GM18909 (cell line): ENCODE measurements at regions not wholly inside any gene's neighbourhood (a gene's known extent, or its start where the extent isn't known, plus 50 kb on each side); places are given as distances from the start of the nearest gene placed in this dataset.
"Not testable (repeated sequence)": the region's sequence is repeated elsewhere in the genome, so short reads cannot be mapped to it uniquely, and the experiment has no call there.

Experiments used
- ATAC-seq: cut with Tn5 transposase; IDR thresholded peaks from one replicate; pipeline ENCODE4 v1.9.1; 2021; ENCODE audit warnings: mild to moderate bottlenecking; ENCODE audit not compliant: unreplicated experiment, poor library complexity

DNA sequence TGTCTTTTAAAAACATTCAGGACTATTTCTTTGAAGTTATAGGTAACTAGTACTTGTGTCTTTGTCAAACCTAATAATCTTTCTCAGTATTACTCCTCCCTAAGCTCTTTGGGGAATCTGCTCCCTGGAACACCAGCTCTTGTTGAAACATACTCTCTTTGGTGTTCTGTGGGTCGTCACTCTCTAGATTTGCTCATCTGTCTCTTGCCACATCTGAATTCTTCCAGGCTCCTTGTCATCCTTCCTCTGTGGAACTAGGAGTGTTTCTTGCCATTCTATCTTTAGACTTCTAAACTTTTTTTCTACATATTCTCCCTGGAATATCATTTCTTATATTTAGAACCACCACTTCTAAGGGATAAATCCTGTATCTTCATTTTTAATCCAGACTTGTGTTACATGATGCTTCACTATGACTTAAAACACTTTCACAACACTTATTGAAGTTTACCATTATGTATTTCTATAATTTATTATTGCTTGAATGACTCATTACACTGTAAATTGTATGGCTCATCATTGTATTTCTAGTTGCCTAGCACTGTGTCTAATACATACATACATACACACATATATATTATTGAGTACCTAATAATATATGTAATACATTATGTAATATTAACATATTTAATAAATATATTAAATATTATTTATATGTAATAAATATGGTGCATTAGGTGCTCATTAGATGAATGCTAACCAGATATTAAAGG lies 186.1 kb downstream of the TMA16 start:
- no peak for ATAC-seq

GRCh38 chr4:163681208-163681821 lies 186.8 kb downstream of the TMA16 start:
- ATAC-seq, result peak; percentile 87

DNA sequence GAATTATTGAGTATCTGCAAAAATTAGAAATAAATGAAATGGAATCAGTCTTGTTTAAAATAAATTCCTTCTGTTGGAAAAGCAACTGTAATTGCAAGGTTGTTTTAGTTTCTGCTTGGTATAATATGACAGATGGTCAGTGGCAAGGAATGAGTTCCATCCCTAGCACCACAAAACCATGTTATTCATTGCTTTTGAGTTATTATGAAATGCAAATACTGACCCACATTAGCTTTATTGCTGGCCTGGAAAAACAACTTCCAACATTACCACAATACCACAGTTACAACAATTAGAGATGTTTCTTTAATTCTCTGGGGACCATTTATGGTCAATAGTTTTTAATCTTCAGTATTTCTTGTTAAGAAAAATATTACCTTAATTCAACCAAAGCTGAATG lies 194.4 kb downstream of the TMA16 start:
- no peak for ATAC-seq

- ATAC-seq, result no peak
These were observed 198.7 kb downstream of the TMA16 start for GRCh38 chr4:163693211-163693610.

- ATAC-seq, result no peak
These were observed 199.3 kb downstream of the TMA16 start for GRCh38 chr4:163693776-163694175.

DNA sequence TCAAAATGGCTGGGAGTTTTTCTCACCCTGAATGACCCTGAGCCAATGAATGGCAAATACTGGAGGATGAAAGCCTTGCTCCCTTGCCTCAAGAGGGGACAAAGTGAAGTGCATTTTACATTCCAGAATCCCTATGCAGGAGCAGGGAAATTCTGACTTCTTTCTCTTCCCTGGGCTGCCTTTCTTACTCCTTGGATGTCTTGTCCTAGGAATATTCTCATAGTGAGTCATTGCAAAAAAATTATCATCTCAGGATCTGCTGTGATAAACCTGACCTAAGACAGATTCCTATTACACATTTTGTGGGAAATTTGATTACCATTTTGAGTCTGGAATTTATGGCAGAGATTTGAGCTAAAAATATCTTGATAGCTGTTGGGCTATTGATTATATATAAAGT lies 199.9 kb downstream of the TMA16 start:
- no peak for ATAC-seq

- no peak for ATAC-seq
These were observed 202.6 kb downstream of the TMA16 start for GRCh38 chr4:163697121-163697520.

GRCh38 chr4:163700383-163700782 lies 205.9 kb downstream of the TMA16 start:
- ATAC-seq, result not testable (repeated sequence)

DNA sequence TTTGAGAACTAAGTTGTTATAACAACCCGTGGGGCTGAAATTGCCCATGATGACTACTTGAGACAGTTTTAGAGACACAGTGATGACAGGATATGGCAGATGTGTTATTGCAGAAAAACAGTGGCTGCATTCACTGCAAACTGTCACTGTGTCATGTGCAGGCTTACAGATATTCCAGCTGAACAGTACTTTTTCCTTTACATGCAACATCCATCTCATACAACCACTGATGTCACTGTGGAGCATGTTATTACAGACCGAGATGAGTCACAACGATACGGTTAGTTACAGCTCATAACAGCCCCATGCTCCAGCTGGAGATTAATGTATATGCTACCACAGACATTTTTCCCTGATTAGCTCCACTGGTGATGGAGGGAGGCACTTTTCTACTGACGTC lies 207.4 kb downstream of the TMA16 start:
- ATAC-seq, result peak; percentile 93

- no peak for ATAC-seq
These were observed 208.2 kb downstream of the TMA16 start for GRCh38 chr4:163702736-163703135.

- no peak for ATAC-seq
These were observed 208.8 kb downstream of the TMA16 start for GRCh38 chr4:163703251-163703650.

DNA sequence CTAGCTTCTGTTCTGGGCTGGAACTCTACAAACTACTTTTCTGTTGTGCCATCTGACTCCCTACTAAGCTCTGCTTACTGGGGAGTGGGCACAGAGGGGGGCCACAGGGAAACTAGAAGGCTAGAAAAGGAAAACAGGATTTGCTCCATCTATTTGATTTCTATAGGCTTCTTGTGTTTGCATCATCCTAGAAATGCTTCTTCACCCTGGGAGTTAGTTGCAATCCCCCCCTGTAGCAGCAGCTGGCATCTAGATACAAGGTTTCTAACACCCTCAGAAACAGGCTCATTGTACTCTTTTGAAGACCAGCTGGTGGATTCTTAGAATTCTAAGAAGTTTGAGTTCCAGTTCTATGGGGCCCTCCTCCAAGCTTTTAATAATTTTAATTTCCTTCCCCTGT lies 213.4 kb downstream of the TMA16 start:
- no peak for ATAC-seq

GRCh38 chr4:163709601-163710000 lies 215.1 kb downstream of the TMA16 start:
- ATAC-seq, result no peak

DNA sequence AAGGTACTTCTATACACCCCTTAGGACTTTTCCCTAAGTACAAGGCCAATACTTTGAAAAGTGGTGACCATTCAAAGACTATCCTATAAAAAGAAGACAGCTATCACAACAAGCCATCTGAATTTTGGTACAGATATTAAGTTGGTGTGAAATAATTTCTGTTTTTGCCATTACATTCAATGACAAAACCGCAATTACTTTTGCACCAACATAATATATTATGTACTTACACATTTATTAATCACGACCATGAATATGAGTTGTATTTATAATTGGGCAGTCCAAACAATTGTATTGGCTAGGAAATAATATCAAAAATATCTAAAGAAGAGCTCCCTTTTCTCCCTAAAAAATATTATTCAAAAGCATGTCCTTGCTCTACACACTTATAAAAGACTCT lies 215.7 kb downstream of the TMA16 start:
- no peak for ATAC-seq

DNA sequence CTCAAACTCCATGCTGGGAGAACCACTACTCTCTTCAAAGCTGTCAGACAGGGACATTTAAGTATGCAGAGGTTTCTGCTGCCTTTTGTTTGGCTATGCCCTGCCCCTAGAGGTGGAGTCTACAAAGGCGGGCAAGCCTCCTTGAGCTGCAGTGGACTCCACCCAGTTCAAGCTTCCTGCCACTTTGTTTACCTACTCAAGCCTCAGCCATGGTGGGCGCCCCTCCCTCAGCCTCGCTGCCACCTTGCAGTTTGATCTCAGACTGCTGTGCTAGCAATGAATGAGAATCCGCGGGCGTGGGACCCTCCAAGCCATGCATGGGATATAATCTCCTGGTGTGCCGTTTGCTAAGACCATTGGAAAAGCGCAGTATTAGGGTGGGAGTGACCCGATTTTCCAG lies 230.0 kb downstream of the TMA16 start:
- ATAC-seq, result not testable (repeated sequence)

DNA sequence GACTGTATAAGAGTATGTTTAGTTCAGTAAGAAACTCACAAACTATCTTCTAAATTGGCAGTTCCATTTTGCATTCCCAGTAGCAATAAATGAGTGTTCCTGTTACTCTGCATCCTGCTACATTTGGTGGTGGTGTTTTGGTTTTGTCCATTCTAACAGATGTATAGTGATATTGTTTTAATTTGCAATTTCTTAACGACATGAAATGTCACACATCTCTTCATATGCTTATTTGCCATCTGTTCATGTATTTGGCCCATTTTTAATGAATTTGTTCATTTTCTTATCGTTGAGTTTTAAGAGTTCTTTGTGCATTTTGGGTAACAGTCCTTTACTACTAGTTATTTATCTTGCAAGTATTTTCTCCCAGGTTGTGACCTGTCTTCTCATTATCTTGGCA lies 232.2 kb downstream of the TMA16 start:
- ATAC-seq, result no peak

- no peak for ATAC-seq
These were observed 236.6 kb downstream of the TMA16 start for GRCh38 chr4:163731071-163731470.

- no peak for ATAC-seq
These were observed 238.0 kb downstream of the TMA16 start for GRCh38 chr4:163732473-163732872.

DNA sequence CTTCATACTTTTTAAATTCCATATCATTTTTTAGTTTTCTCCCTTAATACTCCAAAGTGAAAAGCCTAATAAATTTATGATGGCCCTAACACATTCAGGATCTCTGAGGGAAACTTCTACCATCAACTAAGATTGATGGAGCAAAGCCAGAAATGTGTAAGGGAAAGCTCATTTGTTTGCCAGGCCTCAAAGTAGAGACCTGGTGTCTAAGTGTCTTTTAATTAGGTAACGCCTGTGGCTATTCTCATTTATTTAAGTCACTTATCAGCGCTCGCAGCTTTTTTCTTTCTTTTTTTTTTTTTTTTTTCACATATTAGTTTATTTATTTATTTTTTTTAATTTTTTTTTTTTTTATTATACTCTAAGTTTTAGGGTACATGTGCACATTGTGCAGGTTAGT lies 242.4 kb downstream of the TMA16 start:
- ATAC-seq, result no peak

GRCh38 chr4:163737846-163738245 lies 243.4 kb downstream of the TMA16 start:
- ATAC-seq, result not testable (repeated sequence)

DNA sequence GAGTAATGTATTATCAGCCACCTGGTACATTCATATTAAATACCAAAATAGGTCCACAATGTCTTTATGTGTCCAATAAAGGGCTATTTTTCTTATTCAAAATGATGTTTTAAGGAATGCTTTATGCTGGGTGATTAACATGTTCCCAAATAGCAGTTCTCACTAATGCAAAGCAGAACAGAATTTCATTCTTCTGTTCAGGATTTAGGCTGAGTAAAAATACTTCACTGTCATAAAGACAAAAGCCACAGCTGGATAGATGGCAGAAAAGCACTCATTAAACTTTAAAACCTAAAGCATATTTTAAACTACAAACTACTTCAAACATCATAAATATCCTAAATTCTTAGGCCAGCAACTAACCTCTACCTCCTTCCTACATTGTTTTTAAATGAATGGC lies 244.0 kb downstream of the TMA16 start:
- ATAC-seq, result no peak

- peak; percentile 95 for ATAC-seq
These were observed 250.4 kb downstream of the TMA16 start for GRCh38 chr4:163744861-163745260.
